ENCODE measurements at regions not wholly inside any gene's neighbourhood (a gene's known extent, or its start where the extent isn't known, plus 50 kb on each side); places are given as distances from the start of the nearest gene placed in this dataset.

DNA sequence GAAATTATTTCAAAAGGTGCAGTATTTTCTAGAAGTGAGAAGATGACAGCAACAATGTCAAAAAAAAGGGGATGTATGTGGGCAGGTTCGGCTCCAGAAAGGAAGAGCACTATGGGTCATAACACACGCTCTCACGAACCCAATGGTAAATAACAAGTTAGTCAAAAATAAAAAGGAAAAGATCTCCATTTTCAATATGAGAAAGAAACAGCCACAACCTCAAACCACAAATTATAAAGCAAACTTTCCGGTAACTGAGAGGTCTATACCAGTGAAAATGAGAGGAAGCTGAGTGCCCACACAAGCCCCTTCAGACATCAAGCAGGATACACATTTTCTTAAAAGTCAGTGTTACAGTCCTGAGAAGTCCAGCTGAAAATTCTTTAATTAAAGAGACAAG lies 398.5 kb upstream of the RPS23 start:
- in situ Hi-C loops (cut with MboI; ENCODE audit: low pct_unique_long_range_greater_than_20kb, low sequenced_read_pairs) = no loop called here
- peak; percentile 96 for DNase-seq

DNA sequence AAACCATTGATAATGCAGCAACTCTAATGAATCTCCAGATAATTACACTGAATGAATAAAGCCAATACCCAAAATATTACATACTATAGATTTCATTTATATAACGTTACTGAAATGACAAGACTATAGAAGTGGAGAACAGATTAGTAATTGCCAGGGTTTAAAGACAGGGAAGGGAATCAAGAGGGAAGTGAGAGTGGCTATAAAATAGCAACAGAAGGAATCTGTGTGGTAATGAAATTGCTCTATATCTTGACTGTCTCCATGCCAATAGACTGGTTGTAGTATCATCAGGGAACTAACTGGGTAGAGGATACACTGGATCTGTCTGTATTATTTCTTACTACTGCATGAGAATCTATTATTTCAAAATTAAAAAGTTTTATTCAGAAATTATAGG lies 396.5 kb upstream of the RPS23 start:
- no peak for DNase-seq
- in situ Hi-C loops (cut with MboI; ENCODE audit: low pct_unique_long_range_greater_than_20kb, low sequenced_read_pairs) = no loop called here

DNA sequence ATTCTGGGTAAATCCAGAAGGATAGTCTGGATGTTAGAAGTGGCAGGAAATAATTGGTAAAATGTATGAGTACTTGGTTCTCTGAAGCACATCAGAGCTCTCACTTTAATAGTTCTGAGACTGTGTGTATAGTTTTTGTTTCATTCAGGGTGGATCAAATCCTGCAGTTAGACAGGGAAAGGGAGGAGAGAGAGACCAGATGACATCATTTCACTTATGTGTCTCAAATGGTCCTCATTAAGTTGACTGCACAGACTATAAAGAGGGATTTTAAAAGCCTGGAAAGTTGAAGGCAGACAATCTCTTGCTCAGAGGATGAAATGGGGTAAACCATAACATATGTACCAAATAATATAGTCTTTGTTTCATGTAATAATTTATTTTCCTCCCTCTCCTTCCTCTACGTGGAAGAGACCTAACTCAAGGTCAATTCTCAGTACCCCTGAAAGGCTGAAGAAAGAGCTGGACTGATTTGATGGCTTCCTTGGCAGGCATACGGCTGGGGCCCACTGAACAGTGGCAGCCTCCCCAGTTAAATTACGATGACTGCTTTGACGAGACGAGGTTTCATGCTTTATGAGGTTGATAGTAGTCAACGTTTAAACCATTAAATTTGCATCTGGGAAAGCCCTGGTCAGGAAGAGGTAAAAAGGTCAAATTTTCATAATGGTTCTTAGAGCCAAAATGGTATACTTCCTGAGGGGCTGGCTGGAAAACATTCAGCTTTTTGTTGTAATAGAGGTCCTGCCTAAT lies 395.1 kb upstream of the RPS23 start:
- in situ Hi-C loops (cut with MboI; ENCODE audit: low pct_unique_long_range_greater_than_20kb, low sequenced_read_pairs) = no loop called here
- no peak for DNase-seq

DNA sequence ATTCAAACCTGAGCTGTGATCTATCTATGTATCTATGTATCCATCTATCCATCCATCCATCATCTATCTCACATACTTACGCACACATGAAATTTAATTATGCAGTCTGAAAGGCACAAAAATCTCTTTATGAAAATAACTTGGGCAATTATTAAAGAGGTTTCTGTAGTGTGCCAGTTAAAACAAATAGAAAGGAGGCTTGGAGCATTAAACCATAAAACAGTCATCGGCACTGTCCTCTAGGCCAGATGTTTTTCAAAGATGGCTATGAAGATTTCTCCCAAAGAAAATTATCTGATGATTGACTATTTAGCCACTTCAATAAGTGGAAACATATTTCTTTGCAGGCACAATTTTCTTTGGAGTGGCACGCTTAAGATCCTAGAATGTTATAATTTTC lies 392.5 kb upstream of the RPS23 start:
- DNase-seq = no peak
- in situ Hi-C loops (cut with MboI; ENCODE audit: low pct_unique_long_range_greater_than_20kb, low sequenced_read_pairs) = no loop called here

DNA sequence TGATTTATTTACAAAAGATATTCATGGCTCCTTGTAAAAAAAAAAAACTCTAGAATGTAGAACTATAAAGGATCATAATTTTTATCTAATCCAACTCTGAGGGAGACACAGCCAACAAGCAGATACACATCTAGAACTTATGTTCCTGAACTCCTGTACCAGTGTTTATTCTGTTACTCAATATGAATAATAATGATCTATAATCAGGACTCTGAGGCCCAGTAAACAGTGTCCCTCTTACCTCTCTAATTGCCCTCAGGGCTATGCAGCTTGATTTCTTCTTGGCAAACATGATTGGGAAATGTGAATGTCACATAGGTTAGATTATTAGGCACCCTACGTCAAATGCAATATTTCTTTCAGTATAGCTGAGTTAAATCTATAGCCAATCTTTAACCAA lies 391.6 kb upstream of the RPS23 start:
- in situ Hi-C loops (cut with MboI; ENCODE audit: low pct_unique_long_range_greater_than_20kb, low sequenced_read_pairs) = no loop called here
- DNase-seq = no peak

DNA sequence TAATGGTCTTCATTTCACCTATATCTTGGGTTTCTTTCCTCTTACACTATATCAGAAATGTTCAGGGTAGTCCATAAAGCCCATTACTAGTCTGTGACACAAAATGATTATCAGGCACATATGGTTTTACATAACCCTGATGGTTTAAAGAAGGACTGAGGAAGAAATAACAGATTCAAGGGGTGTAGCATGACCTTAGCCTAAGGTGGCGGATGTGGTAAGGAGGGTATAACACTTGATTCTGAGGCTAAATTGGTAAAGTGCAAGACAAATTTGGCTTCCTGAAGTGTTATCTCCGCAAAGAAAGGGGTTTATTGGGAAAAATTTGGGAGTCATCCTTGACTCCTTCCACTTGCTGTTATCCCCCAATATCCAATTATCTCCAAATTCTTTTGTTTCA lies 388.2 kb upstream of the RPS23 start:
- no peak for DNase-seq
- in situ Hi-C loops (cut with MboI; ENCODE audit: low pct_unique_long_range_greater_than_20kb, low sequenced_read_pairs) = no loop called here

DNA sequence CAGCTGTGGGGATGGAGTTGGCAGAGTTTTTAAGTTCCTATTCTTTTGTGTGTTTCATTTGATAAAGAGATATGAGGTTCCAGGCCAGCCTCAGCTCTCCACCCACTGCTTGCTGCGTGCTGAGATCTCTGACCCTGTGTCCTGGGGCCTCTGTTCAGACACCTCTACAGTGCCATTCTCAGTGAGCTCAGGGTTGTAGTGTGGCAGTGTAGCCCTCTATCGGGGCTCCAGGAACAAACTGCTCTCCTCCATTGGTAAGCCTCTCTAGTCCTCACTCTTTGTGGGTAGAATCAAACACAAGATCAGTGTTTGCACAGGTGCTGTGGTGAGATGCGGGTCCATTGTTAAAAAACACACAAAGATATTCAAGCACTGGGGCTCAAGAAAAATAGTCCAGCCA lies 386.6 kb upstream of the RPS23 start:
- in situ Hi-C loops (cut with MboI; ENCODE audit: low pct_unique_long_range_greater_than_20kb, low sequenced_read_pairs) = no loop called here
- DNase-seq = no peak

DNA sequence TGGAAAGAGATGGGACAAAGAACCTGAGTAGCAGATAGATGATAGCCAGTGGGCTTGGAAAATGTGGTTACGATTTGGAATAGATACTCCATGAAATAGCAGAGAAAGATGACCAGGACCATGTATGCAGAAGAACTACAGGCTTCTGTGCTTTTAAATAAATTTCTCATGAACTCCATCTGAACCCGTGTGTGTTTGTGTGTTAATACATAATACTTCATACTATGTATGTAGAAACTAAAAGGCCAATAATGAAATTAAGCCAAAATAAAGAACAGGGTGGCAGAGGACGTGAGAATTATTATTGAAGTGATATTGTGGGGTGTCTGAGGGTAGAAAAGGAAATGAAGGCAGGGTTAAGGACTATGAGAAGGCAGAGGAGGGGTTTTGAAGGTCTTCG lies 385.1 kb upstream of the RPS23 start:
- DNase-seq = no peak
- in situ Hi-C loops (cut with MboI; ENCODE audit: low pct_unique_long_range_greater_than_20kb, low sequenced_read_pairs) = no loop called here

DNA sequence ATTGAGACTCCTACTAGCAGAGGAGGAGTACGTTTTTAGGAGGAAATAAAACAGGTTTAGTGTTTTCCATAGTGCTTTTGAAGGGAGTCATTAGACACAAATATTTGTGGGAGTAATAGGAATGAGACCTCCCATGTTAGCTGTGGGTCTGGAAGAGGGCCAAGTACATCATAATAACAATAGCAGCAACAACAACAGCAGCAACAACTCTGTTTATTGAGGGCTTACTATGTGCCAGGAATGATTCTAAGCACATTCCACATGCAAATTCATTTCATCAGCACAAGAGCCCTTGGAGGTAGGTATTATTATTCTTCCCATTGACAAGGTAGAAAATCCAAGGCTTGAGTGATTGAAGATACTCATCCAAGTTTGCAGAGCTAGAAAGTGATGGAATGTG lies 384.2 kb upstream of the RPS23 start:
- no peak for DNase-seq
- in situ Hi-C loops (cut with MboI; ENCODE audit: low pct_unique_long_range_greater_than_20kb, low sequenced_read_pairs) = no loop called here

DNA sequence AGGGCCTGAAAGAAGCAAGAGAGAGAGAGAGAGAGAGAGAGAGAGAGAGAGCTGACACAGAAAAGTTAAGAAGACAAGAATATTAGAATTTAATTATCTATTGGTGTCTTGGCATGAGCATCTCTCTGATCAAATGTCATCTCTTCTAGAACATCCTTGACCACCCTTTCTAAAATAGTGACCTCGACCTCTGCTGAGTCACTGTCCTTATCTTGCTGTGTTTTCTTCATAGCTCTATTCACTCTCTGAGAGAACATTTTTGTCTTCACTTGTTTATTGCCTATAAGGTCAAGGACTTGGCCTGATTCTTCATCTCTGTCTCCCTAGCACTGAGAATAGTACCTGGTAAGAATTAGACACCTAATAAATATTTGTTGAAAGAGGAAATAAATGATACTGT lies 383.8 kb upstream of the RPS23 start:
- DNase-seq = no peak
- in situ Hi-C loops (cut with MboI; ENCODE audit: low pct_unique_long_range_greater_than_20kb, low sequenced_read_pairs) = no loop called here

DNA sequence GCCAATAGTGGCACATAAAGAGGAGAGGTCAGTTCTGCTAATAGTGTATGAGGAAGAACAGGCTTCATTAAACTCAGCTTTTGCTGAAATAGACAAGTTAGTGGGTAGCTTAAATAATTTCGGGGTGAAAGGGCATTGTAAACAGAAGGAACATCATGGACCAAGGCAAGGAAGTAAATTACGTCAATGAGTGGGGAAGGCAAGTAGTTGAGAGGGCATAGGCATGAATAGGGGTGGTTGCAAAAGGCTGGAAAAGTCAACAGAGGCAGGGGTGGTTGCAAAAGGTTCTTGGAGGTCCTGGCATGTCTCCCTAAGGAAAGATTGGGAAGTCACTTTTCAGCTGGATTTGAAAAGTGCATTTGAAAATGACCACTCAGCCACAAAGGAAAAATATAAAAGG lies 383.3 kb upstream of the RPS23 start:
- in situ Hi-C loops (cut with MboI; ENCODE audit: low pct_unique_long_range_greater_than_20kb, low sequenced_read_pairs) = no loop called here
- DNase-seq = no peak

DNA sequence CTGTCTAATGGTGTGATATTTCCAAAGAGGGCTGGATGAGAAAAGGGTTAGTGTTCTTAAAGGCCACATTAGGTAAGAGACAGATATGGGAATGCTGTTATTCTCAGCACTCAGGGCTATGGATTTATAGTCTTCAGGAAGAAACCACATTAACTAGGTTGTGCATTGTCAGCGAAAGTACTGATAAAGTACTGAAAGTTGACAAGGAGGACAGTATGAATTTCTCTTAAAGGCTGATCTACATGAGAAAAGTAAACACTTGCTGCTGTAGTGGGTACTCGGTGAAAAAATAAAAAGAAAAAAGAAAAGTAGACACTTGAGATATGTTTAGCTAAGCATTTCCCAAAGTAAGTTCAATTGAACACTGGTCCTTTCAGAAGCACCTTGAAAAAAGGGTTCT lies 381.0 kb upstream of the RPS23 start:
- DNase-seq = no peak
- in situ Hi-C loops (cut with MboI; ENCODE audit: low pct_unique_long_range_greater_than_20kb, low sequenced_read_pairs) = no loop called here

DNA sequence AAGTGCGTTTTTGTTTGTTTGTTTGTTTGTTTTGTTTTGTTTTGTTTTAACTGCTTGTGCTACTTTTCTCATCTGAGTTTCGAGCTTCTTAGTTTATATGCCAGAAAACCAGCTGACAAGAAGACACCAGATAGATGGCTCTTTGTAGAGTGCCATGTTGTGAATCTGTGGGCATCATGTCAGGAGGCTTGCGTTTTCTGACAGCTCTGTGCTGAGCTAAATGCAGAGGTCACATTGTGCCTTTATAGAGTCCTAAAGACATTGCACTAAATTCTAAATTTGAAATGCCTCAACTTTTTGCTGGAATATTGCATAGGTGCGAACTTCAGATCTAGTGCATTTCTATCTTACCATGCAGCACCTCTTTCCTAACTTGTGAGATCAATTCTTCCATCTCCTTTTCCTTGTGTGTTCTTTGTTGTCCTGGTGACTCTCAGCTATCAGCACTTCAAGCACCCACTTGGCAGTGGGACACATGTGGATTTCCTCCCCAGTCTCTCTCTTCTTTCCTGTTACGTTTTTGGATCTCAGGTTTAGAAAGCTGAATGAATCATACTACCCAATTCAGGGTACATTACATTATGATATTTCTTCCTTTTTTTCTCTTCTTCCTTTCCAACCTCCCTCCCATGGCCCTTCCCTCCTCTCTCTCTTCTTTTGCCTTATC lies 379.0 kb upstream of the RPS23 start:
- DNase-seq = no peak
- in situ Hi-C loops (cut with MboI; ENCODE audit: low pct_unique_long_range_greater_than_20kb, low sequenced_read_pairs) = no loop called here

DNA sequence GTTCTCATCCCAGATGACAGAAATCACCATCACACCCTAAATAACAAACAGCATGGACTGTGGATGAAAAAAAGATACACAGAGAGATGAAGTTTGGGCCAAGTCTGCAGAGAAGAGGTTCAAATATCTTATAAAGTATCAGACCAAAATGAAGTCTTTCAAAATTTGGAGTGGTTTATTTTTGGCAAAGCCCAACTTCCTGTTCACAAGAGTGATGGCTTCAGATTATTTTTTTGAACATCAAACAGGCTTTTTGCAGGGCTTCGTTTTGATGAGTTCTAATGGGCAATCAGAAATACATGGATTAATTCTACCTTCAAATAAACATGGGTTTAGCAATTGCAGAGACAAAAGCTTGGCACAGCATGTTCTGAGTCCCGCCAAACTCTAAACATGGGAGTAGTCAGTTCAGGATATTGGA lies 378.2 kb upstream of the RPS23 start:
- no peak for DNase-seq
- in situ Hi-C loops (cut with MboI; ENCODE audit: low pct_unique_long_range_greater_than_20kb, low sequenced_read_pairs) = no loop called here

DNA sequence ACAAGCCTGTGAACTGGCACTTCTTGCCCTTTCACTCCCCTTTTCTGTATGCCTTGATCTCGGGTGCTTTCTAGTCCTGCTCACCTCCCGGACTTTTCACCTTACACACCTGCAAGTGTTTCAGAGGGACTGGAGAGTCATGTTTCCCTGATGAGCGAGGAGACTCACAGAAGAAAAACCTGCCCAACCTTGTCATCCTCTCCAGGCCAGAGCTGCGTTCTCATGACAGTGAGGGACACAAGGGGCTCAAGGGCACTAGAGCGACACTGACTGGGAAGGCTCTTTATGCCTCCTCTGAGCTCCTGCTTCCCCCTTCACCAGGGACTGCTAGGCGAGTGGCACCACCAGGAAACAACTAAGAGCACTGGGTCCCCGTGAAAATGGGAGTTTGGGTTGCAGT lies 376.9 kb upstream of the RPS23 start:
- DNase-seq = no peak
- in situ Hi-C loops (cut with MboI; ENCODE audit: low pct_unique_long_range_greater_than_20kb, low sequenced_read_pairs) = no loop called here

DNA sequence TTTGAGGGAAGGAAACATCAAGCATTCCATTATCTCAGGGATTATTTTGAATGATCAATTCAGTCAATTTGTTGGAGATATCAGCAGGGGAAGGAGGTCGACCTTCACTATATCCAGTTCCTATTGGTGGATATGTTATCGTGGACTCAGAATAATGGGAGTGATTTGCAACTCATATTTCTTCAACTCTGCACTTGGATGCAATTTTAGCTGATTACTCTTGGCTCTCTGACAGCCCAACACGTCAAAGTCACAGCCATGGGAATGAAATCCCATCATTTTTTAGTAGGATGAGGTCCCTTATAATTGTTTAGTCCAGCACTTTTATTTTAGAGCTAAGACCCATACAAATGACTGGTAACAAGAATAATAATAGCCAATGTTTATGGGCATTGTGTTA lies 371.8 kb upstream of the RPS23 start:
- DNase-seq = no peak
- in situ Hi-C loops (cut with MboI; ENCODE audit: low pct_unique_long_range_greater_than_20kb, low sequenced_read_pairs) = loop anchor here (25.0 kb wide), 1 partner anchor 288 kb away; no protein-coding TSS in a partner anchor

DNA sequence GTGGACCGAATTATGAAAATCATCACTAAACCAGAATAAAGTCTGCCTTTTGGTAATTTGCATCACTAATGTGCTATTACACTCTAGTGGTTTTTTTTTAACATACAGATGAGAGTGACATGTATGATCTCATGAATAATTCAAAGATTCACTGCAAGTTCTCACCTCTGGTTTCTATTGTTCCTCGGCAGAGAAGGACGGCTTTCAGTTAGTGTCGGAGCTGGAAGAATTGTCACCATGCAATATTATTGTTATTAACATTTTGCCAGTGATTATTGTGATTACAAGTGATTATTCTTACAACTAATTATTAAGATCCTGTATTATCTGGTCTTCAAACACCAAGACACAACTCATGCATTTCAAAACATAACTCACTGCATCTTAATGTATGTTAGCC lies 366.6 kb upstream of the RPS23 start:
- in situ Hi-C loops (cut with MboI; ENCODE audit: low pct_unique_long_range_greater_than_20kb, low sequenced_read_pairs) = loop anchor here (25.0 kb wide), 1 partner anchor 282 kb away; no protein-coding TSS in a partner anchor
- DNase-seq = no peak

DNA sequence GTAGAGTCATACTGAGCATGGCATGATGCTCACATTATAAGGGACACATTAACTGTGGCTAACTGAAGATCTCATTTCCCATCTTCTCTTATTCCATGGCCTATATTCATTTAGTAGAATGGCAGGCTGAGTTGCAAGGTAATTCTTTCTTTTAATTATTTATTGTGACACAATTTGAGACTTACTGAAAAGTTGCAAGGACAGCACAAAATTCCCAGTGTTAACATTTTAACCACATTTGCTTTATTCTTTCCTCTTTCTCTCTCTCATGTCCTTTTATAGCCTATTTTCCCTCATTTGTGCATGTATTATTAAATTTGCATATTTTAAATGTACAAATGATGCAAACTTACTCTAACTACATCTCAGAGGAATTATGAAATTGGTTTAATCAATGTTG lies 366.1 kb upstream of the RPS23 start:
- no peak for DNase-seq
- in situ Hi-C loops (cut with MboI; ENCODE audit: low pct_unique_long_range_greater_than_20kb, low sequenced_read_pairs) = loop anchor here (25.0 kb wide), 1 partner anchor 282 kb away; no protein-coding TSS in a partner anchor

DNA sequence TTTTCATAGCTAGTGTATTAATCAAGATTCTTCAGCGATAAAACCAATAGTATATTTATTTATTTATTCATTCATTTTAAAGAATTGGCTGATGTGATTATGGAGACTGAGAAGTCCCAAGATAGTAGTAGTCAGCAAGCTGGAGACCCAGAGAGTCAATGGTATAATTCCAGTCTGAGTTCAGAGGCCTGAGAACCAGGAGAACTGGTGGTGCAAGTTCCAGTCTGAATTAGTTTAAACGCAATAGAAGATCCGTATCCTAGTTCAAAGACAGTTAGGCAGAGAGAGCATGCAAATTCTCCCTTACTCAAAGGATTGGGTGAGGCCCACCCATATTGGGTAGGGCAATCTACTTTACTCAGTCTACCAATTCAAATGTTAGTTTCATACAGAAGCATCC lies 364.2 kb upstream of the RPS23 start:
- DNase-seq = no peak
- in situ Hi-C loops (cut with MboI; ENCODE audit: low pct_unique_long_range_greater_than_20kb, low sequenced_read_pairs) = loop anchor here (25.0 kb wide), 1 partner anchor 280 kb away; no protein-coding TSS in a partner anchor

DNA sequence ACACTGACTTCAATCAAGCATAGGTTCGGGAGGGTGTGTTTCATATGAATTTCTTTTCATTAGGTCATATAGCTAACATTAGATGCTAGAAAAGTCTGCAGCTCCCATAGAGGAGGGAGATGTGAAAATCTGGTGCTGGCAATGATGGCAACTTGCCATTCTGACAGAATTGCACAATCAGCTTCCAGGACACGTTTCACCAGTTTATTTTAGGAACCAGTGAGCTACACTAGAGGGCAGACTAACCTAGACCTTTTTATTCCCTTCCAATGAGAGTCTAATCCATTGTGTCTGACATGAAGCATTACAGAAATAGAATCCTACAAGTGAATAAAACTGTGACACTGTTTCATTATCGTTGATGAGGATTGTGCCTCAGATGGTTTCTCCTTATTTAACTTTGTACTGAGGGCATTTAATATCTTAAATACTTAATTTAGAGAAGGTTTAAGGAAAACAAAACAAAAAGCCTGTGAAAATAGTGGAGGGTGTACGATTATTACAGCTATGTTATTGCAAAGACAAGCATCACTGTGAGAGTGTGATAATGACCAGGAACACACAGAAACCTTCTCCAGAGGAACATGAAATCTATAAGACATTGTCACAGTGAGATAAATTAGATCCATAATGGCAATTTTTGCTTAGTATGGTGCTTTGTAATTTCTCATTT lies 363.3 kb upstream of the RPS23 start:
- in situ Hi-C loops (cut with MboI; ENCODE audit: low pct_unique_long_range_greater_than_20kb, low sequenced_read_pairs) = loop anchor here (25.0 kb wide), 1 partner anchor 279 kb away; no protein-coding TSS in a partner anchor
- peak; percentile 93 for DNase-seq
